HS-5 (cell line): ENCODE measurements at regions not wholly inside any gene's neighbourhood (a gene's known extent, or its start where the extent isn't known, plus 50 kb on each side); places are given as distances from the start of the nearest gene placed in this dataset.

Source experiments
- DNase-seq: peaks from one replicate; pipeline ENCODE4 v3.0.0-alpha.2; 2012; ENCODE audit warnings: low read depth

DNA sequence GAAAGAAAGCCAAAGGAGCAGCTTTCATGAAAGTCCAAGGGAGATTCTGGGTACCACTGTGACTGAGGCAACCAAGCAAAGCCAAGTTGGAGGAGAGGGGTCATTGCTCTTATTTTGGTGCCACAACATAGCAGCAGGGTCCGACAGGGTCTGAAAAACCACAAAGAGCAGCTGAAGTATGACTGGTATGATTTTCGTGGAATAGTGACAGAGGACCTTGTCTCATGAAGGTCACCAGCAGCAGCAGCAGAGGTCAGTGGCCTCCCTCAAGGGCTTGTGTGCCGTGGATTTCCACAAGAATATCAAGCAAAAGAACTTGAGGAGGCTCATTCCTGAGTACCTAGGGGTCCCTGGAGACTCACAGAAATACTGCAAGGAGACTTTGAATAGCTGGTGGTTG is 160.9 kb upstream of the SYT6 start:
- no peak for DNase-seq

DNA sequence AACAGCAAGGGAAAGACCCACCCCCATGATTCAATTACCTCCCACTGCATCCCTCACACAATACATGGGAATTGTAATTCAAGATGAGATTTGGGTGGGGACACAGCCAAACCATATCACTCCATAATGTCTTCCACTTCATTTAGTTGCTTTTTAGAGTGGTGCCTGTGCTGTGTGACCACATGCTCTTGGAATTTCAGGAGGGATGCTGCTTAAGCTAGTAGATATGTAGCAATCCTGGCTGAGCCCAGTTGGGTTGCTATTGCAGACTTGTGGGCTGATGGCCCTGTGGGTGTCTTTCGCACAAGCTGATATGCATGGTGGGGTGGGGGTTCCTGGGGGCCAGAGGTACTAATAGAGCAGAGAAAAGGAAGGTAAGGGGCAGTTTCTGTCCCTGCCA is 160.4 kb upstream of the SYT6 start:
- DNase-seq = no peak

DNA sequence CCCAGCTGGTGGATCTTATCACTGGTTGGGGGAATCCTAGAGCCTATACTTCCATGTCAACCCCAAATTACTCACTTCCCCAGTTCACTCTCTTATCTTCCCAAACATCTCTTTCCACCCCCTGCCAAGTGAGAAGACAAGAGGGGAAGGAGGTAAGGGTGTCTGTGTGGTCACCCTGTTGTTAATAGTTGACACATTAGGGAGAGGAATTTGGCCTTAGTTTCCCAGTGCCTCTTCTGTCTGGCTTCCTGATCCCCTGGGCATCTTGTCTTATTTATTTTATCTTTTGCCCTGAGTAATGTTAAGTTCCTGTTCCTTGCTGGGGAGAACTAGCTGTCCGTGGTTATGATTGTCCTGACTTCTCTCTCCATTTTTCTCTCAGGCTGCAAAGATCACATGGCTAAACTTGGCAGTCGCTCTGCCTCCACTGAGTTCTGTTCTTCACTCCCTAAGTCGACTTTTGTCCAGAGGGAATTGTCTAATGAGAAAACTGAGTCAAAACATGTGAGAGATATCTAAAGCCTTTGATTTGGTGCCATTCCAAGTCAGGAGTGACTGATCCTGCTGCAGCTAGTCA is 157.1 kb upstream of the SYT6 start:
- DNase-seq = no peak

DNA sequence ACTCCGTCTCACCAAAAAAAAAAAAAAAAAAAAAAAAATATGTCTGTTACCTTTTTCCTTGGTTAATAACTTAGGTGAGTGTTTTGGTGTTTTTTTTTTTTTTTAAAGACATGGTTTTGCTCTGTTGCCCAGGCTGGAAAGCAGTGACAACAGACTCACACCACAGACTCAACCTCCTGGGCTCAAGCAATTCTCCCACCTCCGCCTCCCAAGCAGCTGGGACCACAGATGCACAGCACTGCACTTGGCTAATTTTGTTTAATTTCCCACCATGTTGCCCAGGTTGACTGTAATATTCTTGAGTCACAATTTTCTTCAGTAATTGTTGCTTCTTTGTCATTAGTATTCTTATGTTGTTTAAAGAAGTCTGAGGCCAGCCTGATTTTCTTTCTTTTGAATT is 149.2 kb upstream of the SYT6 start:
- DNase-seq = no peak

DNA sequence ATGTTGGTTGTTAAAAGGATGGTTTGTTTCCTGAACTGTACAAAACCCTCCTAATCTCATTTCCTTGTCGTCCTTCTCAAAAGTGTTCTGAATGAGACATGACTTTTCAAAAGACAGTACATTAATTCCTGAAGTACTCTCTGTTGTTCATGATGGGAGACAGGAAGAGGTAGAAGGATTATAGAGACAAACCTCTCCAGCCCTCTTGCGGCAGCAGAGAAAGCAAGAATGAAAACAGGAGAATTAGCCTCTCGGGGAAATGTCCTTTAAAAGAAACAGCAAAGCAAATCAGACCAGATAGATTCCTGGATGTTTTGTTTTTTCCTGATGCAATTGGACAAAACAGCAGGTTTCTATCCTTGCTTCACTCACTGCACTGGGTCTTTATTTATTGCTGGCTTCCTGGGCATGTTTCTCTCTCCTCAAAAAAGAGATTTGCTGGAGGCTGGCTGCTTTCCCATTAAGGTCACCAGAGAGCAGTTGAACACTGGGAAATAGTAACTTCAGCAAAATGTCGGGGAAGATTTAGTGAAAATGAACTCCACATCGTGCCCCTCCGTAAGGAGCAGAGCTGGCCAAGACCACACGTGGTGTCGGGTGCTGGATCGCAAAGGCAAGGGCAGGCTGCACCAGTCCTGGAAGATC is 145.8 kb upstream of the SYT6 start:
- no peak for DNase-seq

DNA sequence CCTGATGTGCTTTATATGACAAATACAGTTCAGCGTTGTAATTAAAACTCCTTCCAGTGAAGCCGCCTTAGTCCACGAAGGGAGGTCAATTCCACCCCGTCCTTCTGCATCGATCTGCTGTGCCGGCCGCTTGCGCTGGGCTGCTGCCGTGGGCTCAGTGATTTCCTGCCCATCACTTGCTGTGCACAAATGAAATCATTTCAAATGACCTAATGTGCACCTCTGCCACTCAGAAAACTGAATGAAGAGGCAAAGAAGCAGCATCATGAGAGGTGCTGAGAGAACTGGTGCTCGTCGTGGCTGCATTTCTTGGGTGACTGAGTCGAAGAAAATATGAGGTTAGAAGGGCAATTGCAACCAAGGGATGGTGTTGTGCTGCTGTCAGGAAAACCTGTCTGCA is 144.3 kb upstream of the SYT6 start:
- no peak for DNase-seq

DNA sequence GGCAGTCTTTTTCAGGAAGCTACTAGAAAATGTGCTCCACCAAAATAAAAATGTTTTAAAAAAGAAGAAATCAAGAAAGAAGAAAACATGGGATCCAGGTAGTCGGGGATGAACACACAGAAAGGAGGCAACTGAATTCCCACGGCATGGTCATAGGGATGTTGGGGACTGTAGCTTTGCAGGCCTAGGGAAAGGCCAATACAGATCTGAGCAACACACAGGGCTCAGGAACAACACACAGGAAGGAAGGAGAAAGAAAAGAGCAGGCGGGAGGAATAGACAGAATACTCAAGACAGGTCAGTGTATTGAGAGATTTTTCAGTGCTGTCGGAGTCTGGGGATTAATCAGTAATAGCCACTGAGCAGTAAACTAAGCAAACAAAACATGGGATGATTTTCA is 142.7 kb upstream of the SYT6 start:
- DNase-seq = no peak

DNA sequence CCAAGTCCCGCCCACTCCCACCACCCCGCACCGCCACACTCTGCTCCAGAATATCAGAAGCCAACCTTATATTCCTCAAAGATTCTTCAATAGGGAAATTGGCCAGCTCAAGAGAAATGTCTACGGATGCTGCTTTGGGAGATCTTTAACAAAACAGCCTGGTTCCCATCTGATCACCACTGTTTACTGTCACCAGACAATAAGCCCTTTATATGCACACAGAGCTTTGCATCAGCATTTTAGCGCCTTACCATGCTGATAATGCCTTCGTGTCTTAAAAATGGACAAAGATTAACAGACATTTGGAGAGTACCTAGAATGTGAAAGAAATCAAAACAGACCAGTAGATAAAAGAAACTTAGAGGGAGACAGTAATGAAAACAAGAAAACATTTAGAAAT is 141.7 kb upstream of the SYT6 start:
- DNase-seq = no peak

DNA sequence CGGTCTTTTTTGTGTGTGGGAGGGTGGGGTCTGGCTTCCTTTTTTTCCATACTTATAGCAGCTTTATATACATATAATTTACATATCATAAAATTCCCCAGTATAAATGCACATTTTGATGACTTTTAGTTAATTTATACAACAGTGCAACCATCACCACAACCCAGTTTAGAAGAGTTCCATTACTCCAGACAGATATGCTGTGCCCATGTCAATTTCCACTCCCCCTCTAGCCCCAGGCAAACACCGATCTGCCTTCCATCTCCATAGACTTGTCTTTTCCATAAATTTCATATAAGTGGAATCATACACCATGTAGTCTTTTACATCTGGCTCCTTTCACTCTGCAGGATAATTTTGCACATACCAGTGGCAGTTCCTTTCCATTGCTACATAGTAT is 139.2 kb upstream of the SYT6 start:
- no peak for DNase-seq

DNA sequence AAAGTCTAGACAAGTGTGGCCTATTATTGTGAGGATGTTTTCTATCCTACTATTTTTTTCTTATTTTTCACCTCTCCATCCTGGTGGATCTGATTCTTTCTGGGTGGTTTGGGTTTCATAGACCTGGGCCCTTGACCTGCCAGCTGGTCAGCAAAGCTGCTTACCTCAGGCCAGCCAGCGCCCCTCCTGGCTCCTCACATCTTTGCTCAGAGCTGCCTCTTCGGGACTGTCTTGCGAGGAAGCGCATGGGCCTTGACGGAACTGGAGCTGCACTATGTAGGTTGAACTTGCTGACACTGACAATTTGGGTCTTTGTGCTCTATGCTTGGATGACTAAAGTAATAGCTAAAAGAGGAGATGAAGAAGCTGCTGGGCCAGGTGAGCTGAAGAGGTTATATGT is 138.5 kb upstream of the SYT6 start:
- DNase-seq = no peak

DNA sequence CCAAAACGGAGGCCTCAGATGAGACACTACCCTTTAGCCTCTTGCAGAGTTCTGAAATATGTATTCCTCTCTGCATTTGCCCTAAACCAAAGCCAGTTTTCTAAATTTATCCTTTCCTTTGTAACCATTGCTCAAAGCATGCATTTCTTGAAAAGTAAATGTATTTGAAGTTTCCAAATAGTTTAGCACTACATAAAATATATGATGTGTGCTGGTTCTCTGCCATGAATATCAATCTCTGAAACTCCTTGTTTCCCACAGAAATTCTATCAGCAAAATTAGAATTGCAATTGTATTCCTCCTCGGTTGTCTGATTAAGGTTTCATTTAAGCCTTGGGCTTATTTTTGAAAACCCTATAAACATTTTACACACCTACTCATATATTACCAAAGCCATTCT is 137.1 kb upstream of the SYT6 start:
- DNase-seq = no peak

DNA sequence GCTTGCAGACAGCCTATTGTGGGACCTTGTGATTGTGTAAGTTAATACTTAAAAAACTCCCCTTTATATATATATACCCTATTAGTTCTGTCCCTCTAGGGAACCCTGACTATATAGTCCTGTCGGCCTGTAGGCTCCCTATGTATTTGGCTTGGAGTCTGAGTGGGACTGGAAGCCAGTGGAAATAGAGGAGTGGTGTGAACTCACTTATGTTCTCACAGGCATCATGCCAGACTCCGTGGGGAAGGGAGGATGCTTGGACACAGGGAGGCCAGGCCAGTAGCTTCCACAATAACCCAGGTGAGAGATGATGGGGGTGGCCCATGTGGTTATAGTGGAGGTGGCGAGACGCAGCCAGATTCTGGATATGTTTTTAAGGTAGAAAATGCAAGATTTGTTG is 136.7 kb upstream of the SYT6 start:
- DNase-seq = no peak

DNA sequence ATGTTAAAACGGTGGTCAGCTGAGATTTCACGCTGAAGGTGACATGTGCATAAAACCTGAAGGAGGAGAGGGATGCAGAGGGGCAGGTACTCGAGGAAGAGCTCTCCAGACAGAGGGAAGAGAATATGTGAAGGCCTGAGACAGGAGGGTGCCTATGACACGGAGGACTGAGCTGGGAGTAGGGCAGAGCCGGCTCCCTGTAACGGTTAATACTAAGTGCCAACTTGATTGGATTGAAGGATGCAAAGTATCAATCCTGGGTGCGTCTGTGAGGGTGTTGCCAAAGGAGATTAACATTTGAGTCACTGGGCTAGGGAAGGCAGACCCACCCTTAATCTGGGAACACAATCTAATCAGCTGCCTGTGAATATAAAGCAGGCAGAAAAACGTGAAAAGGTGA is 136.2 kb upstream of the SYT6 start:
- DNase-seq = no peak

DNA sequence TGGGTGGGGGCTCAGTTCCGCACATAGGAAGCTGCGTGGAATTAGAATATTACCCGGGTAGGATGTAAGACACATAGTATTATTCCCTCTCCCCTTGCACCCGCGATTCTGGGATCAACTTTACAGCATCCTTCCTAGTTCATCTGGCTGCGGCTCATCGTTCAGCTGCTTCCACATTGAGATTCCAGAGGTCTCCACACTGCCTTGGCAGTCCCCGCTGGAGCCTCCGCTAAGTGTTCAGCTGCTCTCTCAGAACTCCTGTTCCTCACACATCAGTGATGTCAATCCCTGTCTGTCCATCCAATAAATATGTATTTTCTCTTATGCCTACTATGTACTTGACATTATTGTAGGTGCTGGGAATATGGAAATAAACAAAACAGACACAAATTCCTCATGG is 135.6 kb upstream of the SYT6 start:
- no peak for DNase-seq

DNA sequence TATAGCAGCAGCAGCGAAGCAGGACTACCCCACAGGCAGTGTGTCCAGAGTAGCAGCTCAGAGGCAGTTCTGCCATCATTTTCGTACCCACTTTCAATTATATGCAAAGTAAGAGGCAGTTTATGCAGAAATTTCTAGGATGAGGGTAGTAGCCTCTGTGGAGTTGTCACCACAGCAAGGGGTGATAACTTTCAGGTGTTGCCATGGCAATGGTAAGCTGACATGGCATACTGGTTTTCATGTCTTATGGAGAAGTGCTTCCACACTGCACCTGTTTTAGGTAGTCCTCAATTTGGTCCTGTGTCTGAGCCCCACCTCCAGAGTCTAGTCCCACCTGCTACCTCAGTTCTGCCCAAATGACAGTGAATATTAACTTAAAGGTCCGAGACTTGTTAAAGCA is 133.3 kb upstream of the SYT6 start:
- no peak for DNase-seq

DNA sequence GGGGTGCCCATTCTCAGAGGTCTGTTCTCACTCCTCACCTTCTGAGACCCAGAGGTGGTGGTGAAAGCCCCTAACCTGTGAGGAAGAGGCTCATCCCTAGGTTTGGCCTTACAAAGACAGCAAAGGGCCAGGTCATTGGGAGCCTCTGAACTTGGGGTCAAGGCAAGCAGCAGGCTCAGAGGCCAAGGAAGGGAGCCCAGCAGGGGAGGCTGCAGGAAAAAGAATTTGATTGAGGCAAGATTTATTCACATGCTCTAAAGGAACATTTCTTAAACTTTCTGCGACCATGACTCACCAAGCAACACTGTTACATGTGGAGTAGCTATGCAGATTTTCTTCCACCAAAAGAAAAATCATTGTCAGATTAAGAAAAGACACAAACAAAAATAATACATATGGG is 132.5 kb upstream of the SYT6 start:
- no peak for DNase-seq

DNA sequence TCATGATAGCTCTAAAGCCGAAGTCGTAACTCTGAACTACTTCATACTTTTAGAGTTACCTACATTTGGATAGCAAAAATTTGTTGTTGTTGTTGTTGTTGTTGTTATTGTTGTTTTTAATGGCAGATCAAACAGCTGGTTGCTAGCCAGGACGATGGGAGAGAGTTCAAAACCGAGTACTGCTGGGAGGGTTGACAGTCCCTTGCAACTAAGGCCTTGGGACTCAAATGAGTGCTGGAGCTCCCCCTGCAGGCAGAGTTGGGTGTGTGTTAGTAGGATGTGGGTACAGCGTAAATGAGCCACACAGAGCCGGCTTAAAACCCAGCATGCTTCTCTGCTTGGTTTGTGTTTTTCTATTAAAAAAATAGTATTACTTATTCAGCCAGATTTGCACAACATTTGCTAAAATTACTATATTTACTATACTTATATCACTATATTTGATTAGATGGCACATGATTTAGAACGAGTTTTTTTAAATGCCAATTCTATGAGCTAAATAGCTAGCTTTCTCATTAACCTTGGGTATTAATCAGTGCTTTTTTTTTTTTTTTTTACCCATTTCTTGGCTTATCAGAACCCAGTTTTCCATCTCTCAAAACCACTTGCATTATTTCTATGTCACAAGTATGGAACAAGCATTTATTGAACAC is 129.2 kb upstream of the SYT6 start:
- DNase-seq = peak; percentile 49

DNA sequence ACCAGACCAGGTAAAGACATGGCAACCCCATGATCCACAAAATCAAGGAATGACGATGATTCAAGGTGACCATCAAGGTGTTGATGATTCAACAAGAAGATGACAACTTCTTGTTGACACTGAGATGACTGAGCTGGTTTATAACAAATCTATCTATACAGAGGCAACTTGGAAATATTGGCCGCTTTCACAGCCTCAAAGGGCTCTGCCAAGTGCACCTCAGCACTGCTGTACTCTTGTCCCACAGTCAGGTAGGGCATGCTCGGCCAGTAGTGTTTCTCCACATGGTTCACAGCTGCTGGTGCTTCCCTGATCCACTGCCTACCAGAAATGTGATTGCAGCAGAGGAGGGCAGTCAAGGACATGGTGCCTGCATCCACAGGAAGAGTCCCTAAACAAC is 125.2 kb upstream of the SYT6 start:
- DNase-seq = no peak

DNA sequence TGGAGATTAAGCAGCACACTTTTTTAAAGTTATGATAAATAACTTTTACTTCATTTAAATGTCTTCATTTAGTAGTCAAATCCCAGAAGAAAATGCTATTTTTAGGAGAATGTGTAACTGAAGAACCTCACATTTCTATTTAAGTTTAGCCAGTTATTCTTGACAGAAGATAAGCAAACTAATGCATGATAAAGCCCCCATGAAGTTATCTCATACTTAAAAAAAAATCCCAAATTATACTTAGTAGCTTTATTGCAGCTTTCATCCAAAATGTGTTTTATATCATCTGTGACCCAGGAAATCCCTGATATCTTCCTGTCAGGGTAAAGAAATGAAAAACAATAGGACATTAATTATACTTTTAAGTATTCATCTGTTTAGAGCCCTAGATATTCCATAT is 124.8 kb upstream of the SYT6 start:
- no peak for DNase-seq

DNA sequence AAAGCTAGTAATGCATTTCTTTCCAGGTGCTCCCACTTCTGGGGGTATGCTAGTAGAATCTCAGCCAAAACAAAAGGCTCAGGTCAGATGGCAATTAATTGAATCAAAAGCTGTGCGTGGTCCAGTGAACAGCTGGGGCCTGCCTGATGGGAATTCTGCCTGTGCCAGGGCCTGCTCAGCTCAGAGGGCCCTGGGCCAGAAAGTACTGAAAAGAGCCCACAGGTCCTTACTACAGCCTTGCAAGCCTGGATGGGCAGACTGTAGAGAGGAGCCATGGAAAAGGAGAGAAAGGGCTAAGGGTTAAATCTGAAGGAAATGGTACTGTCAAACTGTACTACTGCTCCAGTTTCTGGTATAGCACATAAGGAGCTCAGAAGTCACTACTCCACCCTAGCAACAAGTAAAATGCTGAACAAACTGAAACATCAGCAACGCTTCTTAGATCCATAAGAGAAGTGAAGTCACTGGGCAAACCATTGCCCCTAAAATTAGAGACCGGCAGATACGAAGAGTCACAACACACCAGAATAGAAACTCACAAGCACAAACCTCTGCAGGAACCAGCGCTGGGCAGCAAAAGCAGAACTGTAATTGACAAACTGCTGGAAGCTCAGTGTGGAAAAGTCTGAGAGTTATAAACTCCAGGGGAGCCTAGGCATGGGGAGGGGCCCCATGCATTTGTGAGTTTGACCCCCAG is 121.1 kb upstream of the SYT6 start:
- no peak for DNase-seq

DNA sequence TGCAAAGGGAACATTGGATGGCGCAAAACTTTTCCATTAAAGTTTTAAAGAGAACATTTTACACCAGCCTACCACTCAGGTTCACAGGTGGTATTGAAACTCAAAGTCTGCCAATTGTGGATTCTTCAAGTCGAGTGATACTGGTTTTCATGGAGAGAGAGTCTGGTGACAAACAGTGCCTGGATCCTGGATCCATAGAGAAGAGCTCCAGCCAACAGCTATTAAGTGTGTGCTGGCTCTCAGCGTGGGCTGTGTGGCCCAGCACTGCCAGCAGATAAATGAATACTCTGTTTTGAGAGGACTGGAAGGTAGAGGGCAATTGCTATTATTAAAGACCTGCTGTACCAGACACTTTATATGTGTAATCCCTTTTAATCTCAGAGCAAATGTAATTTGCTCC is 118.9 kb upstream of the SYT6 start:
- DNase-seq = no peak

DNA sequence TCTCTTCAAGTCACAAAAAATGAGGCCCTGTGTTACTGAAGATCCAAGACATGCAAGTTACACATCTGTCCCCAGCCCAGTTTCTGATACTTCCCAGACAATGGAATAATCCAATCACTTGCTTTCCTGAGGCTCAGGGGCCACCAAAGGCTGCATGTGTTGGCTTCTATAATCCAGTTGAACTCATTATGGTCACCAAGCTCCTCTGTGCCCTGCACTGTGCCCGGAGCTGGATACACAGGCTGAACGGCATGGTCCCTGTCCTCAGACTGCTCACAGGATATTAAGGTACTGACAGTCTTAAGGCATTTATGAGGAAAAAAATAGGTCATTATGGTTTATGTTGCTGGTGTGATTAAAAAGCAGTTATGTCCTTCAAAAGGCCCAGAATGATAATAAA is 117.0 kb upstream of the SYT6 start:
- no peak for DNase-seq

DNA sequence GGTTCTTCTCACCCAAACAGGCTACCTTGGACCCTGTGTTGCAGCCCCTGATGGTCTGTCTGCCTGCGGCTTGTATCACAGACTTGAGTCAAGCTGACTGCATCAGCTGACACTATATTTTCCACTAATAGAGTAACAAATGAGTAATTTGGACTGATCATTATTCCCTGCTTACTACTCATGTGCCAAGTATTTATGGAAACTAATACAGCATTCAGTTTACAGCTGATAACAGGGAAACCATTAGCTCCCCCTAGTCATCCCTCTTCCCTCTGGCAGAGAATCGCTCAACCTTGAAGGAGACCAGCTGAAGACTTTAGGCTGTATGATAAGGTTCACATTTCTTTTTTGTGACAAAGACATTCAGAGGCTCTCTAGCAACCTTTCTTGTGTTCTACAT is 116.6 kb upstream of the SYT6 start:
- DNase-seq = no peak

DNA sequence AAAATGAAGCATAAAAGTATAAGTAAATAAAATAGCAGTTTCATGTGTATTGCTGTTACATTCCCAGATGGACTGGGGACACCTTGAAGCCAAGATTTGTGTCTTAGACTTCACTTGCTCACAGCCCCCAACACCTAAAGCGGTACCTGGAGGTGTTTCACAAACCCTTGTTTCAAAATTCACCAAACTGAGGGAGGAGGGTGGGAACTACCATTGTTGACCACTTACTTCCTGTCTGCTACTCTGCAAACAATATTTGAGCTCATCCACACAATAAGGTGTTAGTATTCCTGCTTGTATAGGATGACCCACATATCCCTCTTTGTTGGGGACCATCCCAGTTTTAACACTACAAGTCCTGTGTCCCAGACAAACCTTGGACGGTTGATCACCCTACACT is 115.9 kb upstream of the SYT6 start:
- DNase-seq = no peak
